Activated CD4-positive, alpha-beta memory T cell treated with anti-CD3 and anti-CD28 coated beads, Interleukin-2, amount 10 ng/mL, durations not matched to agents 7 days and 5 days (primary cell): ENCODE measurements at regions not wholly inside any gene's neighbourhood (a gene's known extent, or its start where the extent isn't known, plus 50 kb on each side); places are given as distances from the start of the nearest gene placed in this dataset.

ENCODE experiments used
- CTCF ChIA-PET: fragments of 350-600 bp; sonication (Branson Sonifier 250); formaldehyde crosslinking; loops from one replicate; lab custom pipeline; 2021; ENCODE audit warnings: antibody characterized with exemption, inconsistent platforms; lab: Charles Lee
- POLR2A ChIA-PET: fragments of 350-600 bp; sonication (Branson Sonifier 250); formaldehyde crosslinking; loops from one replicate; lab custom pipeline; 2021; ENCODE audit warnings: antibody characterized with exemption; lab: Charles Lee
- DNase-seq: peaks from one replicate; pipeline ENCODE4 v3.0.0-alpha.2; 2020
- H3K27ac Mint-ChIP-seq: one replicate; pipeline ENCODE4 v1.8.0; 2021; ENCODE audit warnings: mild to moderate bottlenecking, mixed read lengths
- H3K27me3 Mint-ChIP-seq: one replicate; pipeline ENCODE4 v1.8.0; 2021; ENCODE audit warnings: mixed read lengths
- H3K36me3 Mint-ChIP-seq: one replicate; pipeline ENCODE4 v1.8.0; 2021; ENCODE audit warnings: low read depth, mixed read lengths
- H3K4me1 Mint-ChIP-seq: one replicate; pipeline ENCODE4 v1.8.0; 2021; ENCODE audit warnings: mixed read lengths
- H3K4me3 Mint-ChIP-seq: one replicate; pipeline ENCODE4 v1.8.0; 2021; ENCODE audit warnings: mild to moderate bottlenecking, mixed read lengths
- H3K9me3 Mint-ChIP-seq: one replicate; pipeline ENCODE4 v1.8.0; 2021; ENCODE audit warnings: mixed read lengths

- POLR2A ChIA-PET, result no interaction called here
- no peak for DNase-seq
- Mint-ChIP-seq H3K9me3 (no peaks in the 10 kb centered on the region), H3K27ac (no peak overlapping the region), H3K4me3 (no peak overlapping the region), H3K4me1 (no peaks in the 10 kb centered on the region), H3K27me3 (no peaks in the 10 kb centered on the region), H3K36me3 (no peaks in the 10 kb centered on the region)
- CTCF ChIA-PET, result interaction anchor here (1.3 kb wide), 1 partner anchor 19 kb away, joined by 3 read pairs; no protein-coding TSS in a partner anchor
Observed at GRCh38 chr2:22903616-22904015, 481.4 kb upstream of the KLHL29 start.

DNA sequence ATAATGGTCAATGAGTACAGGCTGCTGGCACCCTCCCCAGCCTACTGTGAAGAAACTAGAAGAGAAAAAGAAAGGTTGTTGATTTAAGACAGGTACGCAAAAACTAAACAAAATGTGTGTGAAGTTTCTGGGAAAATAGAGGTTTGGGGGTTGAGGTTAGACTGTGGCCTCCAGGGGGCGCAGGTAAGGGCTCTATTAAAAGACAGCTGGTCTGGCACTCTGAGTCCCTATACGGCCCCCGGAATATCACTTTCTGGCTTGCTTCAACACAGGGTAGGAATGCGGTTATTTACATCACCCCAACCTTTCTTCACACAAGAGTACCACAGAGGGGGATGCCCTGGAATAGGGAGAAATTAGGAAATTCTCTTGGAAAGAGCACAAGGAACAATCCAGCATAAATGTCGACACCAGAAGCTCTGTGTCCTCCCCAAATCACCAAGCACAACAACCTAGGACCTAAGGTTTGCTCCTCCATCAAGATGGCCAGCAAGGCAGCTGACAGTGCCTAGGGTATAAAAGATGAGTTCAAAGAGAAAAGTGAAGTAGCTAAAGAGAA lies 480.8 kb upstream of the KLHL29 start:
- H3K36me3 Mint-ChIP-seq, result no peaks in the 10 kb centered on the region
- H3K9me3 Mint-ChIP-seq, result no peaks in the 10 kb centered on the region
- no peak overlapping the region for H3K27ac Mint-ChIP-seq
- ChIA-PET POLR2A (no interaction called here), CTCF (interaction anchor here (0.8 to 1.3 kb wide), 2 partner anchors 11 to 18 kb away, joined by 3 read pairs; no protein-coding TSS in a partner anchor)
- H3K4me1 Mint-ChIP-seq, result no peaks in the 10 kb centered on the region
- no peak overlapping the region for H3K4me3 Mint-ChIP-seq
- H3K27me3 Mint-ChIP-seq, result no peaks in the 10 kb centered on the region
- no peak for DNase-seq

GRCh38 chr2:22907330-22907729 lies 477.6 kb upstream of the KLHL29 start:
- Mint-ChIP-seq H3K4me3 (no peak overlapping the region), H3K4me1 (no peaks in the 10 kb centered on the region), H3K9me3 (no peaks in the 10 kb centered on the region), H3K27ac (no peak overlapping the region), H3K36me3 (no peaks in the 10 kb centered on the region), H3K27me3 (no peaks in the 10 kb centered on the region)
- DNase-seq, result no peak
- POLR2A ChIA-PET, result no interaction called here
- CTCF ChIA-PET, result no interaction called here

- CTCF ChIA-PET, result no interaction called here
- no peak overlapping the region for H3K27ac Mint-ChIP-seq
Observed at GRCh38 chr2:22912398-22912797, 472.6 kb upstream of the KLHL29 start.

GRCh38 chr2:22929998-22930397 lies 455.0 kb upstream of the KLHL29 start:
- no peak for DNase-seq
- Mint-ChIP-seq H3K4me1 (no peaks in the 10 kb centered on the region), H3K27ac (no peak overlapping the region), H3K36me3 (no peaks in the 10 kb centered on the region), H3K27me3 (no peaks in the 10 kb centered on the region), H3K4me3 (no peak overlapping the region), H3K9me3 (no peaks in the 10 kb centered on the region)
- POLR2A ChIA-PET, result no interaction called here
- CTCF ChIA-PET, result no interaction called here

More at GRCh38 chr2:22912398-22912797, 472.6 kb upstream of the KLHL29 start:
- no peaks in the 10 kb centered on the region for H3K36me3 Mint-ChIP-seq
- no peaks in the 10 kb centered on the region for H3K9me3 Mint-ChIP-seq
- H3K27me3 Mint-ChIP-seq, result no peaks in the 10 kb centered on the region
- no peak for DNase-seq
- no peak overlapping the region for H3K4me3 Mint-ChIP-seq
- POLR2A ChIA-PET, result no interaction called here
- no peaks in the 10 kb centered on the region for H3K4me1 Mint-ChIP-seq

DNA sequence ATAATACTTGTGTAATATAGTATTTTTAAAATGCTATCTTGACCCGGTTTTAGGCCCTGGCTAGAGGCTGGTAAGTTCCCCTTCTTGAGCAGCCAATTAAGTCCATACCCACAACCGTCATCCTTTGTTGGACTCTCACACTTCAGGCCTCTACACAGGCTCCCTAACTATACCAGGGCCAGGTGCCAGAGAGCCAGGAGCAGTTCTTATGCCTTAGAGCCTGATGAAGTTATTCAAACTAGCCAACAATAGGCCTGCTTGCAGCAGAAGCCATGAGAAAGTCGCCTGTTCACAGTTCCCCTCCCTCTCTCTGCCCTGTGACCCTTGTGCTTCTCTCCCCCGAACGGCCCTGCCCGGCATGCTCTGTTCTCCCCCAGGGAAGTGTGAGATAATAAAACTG lies 454.2 kb upstream of the KLHL29 start:
- H3K27ac Mint-ChIP-seq, result no peak overlapping the region
- CTCF ChIA-PET, result no interaction called here
- DNase-seq, result no peak
- no peaks in the 10 kb centered on the region for H3K4me1 Mint-ChIP-seq
- no peaks in the 10 kb centered on the region for H3K27me3 Mint-ChIP-seq
- POLR2A ChIA-PET, result no interaction called here
- H3K36me3 Mint-ChIP-seq, result no peaks in the 10 kb centered on the region
- no peaks in the 10 kb centered on the region for H3K9me3 Mint-ChIP-seq
- H3K4me3 Mint-ChIP-seq, result no peak overlapping the region

DNA sequence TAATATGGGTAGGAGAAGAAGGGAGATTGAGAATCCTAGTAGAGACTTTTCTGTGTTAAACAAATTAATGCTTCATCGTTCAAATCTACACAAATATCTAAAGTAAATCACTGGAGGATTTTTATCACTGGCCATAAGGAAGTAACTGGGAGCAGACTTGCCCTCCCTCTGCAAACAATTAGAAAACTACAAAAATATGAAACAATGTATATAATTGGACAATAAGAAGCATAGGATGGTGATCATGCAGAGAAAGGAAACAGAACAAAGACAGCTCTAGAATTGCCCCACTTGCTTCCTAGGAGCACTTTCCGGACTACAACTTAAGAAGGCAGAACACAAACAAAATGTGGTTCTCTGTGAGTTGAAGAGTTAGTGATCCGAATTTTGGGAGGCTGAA lies 452.7 kb upstream of the KLHL29 start:
- H3K27ac Mint-ChIP-seq, result no peak overlapping the region
- CTCF ChIA-PET, result no interaction called here
- no peaks in the 10 kb centered on the region for H3K36me3 Mint-ChIP-seq
- H3K9me3 Mint-ChIP-seq, result no peaks in the 10 kb centered on the region
- no peaks in the 10 kb centered on the region for H3K4me1 Mint-ChIP-seq
- no peak overlapping the region for H3K4me3 Mint-ChIP-seq
- H3K27me3 Mint-ChIP-seq, result no peaks in the 10 kb centered on the region
- POLR2A ChIA-PET, result interaction anchor here (0.7 kb wide), 1 partner anchor 601 kb away, joined by 3 read pairs; no protein-coding TSS in a partner anchor
- DNase-seq, result no peak

DNA sequence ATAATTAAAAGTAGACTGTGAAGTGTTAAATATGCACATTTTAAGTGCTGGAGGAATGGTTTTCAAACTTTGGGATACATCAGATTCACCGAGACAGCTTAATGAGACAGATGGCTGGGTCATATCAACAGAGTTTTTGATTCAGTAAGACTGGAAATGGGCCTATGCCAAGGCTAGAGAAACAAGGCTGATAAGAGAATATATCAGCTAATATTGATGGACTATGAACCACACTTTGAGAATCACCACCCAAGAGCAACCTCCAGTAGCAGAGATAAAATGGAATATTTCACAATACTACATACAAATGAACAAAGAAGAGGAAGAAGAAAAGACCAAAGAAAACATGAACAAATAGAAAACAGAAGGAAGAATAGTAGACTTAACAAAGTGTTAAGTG lies 450.2 kb upstream of the KLHL29 start:
- Mint-ChIP-seq H3K27ac (no peak overlapping the region), H3K36me3 (no peaks in the 10 kb centered on the region), H3K9me3 (no peaks in the 10 kb centered on the region), H3K27me3 (no peaks in the 10 kb centered on the region), H3K4me1 (no peaks in the 10 kb centered on the region), H3K4me3 (no peak overlapping the region)
- CTCF ChIA-PET, result no interaction called here
- DNase-seq, result no peak
- POLR2A ChIA-PET, result no interaction called here

DNA sequence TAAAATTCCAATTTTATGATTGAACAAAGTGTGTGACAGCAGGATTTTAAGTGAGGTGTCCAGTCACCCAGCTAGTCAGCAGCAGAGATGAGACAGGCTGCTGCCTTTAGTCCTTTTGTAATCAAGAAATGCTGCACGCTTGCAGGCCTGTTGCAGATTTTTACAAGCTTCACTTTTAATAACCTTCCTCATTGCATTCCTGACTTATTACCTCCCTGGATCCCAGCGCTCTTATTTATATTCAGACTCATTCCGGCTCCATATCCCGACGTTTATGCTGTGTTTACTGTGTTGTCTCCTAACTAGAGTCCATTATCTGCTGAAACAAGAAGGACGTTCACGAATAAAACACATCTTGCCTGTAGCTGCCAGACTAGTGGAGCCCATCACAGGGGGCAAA lies 442.5 kb upstream of the KLHL29 start:
- no peaks in the 10 kb centered on the region for H3K4me1 Mint-ChIP-seq
- no peak overlapping the region for H3K4me3 Mint-ChIP-seq
- no peaks in the 10 kb centered on the region for H3K36me3 Mint-ChIP-seq
- no peaks in the 10 kb centered on the region for H3K9me3 Mint-ChIP-seq
- CTCF ChIA-PET, result no interaction called here
- POLR2A ChIA-PET, result no interaction called here
- H3K27me3 Mint-ChIP-seq, result no peaks in the 10 kb centered on the region
- DNase-seq, result no peak
- no peak overlapping the region for H3K27ac Mint-ChIP-seq

DNA sequence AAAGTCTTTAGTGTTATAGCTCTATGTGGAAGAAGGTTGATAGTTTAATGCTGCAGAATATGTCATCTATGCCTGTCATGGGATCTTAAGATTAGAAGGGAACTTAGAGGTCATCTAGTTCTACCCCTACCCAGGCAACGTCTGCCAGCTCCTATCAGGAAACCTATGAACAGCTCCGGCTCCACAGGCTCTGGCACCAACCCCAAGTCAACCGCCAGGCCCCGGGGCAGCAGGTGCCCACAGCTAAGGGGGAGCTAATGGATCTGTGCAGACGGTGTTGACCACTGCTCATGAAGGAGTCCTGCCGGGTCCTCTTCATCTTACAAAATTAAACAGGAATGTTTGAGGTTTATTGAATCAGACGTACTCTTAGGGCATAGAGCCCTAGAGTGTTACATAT lies 440.8 kb upstream of the KLHL29 start:
- Mint-ChIP-seq H3K4me3 (no peak overlapping the region), H3K9me3 (no peaks in the 10 kb centered on the region), H3K4me1 (no peaks in the 10 kb centered on the region), H3K27me3 (no peaks in the 10 kb centered on the region), H3K36me3 (no peaks in the 10 kb centered on the region), H3K27ac (no peak overlapping the region)
- ChIA-PET POLR2A (no interaction called here), CTCF (no interaction called here)
- no peak for DNase-seq

DNA sequence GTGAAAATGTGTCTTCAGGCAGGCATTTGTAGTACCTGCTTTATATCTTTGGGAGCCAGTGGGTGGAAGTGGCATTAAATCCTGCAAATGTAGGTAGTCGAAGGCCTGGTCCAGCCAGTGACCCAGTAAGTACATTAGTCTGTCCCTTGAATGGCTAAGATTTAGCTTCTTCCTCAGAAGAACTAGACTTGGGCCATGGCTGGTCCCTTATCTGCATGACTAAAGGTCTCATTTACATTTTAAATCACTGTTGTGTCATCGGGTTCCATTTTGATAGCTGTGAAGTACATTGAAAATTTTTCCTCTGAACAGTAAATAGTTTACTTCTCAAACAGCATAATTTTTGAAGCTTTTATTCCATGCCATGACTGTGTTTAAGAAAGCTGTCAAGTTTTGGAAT lies 438.4 kb upstream of the KLHL29 start:
- DNase-seq, result no peak
- POLR2A ChIA-PET, result no interaction called here
- no peaks in the 10 kb centered on the region for H3K36me3 Mint-ChIP-seq
- no peak overlapping the region for H3K27ac Mint-ChIP-seq
- H3K4me1 Mint-ChIP-seq, result no peaks in the 10 kb centered on the region
- H3K27me3 Mint-ChIP-seq, result no peaks in the 10 kb centered on the region
- no peaks in the 10 kb centered on the region for H3K9me3 Mint-ChIP-seq
- H3K4me3 Mint-ChIP-seq, result no peak overlapping the region
- CTCF ChIA-PET, result no interaction called here

DNA sequence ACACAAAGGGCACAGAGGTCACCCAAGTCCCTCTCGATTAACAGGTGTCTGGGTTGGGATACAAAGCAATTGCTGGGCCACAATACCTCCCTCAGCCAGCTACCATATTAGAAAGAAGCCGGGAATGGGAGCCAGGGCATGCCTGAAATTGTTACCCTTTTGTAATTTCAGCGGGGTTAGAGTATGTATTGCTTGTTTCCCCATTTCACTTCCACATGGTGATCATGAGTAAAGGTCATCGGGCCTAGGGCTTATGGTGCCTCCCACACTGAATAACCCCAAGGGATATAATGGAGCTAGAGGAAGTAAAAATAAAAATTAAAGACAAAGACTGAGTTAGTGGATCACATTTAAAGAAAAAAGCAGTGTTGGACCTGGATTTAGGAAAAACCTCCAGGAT lies 437.2 kb upstream of the KLHL29 start:
- H3K27ac Mint-ChIP-seq, result no peak overlapping the region
- CTCF ChIA-PET, result no interaction called here

DNA sequence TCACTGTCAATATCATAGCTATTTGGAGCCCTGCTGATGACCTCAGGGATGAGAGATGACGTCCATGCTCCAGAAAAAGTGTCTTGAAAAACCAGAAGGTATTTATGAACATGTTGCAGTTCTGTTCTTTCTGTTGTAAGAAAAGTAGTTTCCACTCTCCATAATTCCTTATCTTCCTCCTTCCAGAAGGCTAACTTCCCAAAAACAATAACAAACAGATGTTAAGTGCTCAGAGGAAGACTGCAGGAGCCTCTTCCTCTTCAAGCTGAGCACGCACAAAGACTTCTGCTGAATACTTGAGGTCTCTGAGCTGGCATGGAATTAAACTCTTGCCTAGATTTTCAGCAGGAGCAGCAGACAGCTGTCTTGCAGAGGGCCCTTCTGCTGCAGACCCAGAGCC lies 434.5 kb upstream of the KLHL29 start:
- no peak for DNase-seq
- Mint-ChIP-seq H3K4me1 (no peaks in the 10 kb centered on the region), H3K36me3 (no peaks in the 10 kb centered on the region), H3K4me3 (no peak overlapping the region), H3K27ac (no peak overlapping the region), H3K27me3 (no peaks in the 10 kb centered on the region), H3K9me3 (no peaks in the 10 kb centered on the region)
- CTCF ChIA-PET, result no interaction called here
- POLR2A ChIA-PET, result no interaction called here

More for the DNA sequence above, 437.2 kb upstream of the KLHL29 start:
- Mint-ChIP-seq H3K4me3 (no peak overlapping the region), H3K4me1 (no peaks in the 10 kb centered on the region), H3K27me3 (no peaks in the 10 kb centered on the region), H3K36me3 (no peaks in the 10 kb centered on the region), H3K9me3 (no peaks in the 10 kb centered on the region)
- no peak for DNase-seq
- POLR2A ChIA-PET, result no interaction called here

GRCh38 chr2:22952656-22953225 lies 432.2 kb upstream of the KLHL29 start:
- ChIA-PET CTCF (no interaction called here), POLR2A (no interaction called here)
- Mint-ChIP-seq H3K4me3 (no peak overlapping the region), H3K36me3 (no peaks in the 10 kb centered on the region), H3K27me3 (no peaks in the 10 kb centered on the region), H3K27ac (no peak overlapping the region), H3K9me3 (no peaks in the 10 kb centered on the region), H3K4me1 (no peaks in the 10 kb centered on the region)
- no peak for DNase-seq
